Hepatic stellate cell (primary cell): ENCODE measurements at regions not wholly inside any gene's neighbourhood (a gene's known extent, or its start where the extent isn't known, plus 50 kb on each side); places are given as distances from the start of the nearest gene placed in this dataset.
A peak's percentile ranks its signal among the peaks of the same experiment; 100 is the strongest.

Source experiments
- DNase-seq: peaks from one replicate; pipeline ENCODE4 v3.0.0; 2011; ENCODE audit warnings: low spot score

DNA sequence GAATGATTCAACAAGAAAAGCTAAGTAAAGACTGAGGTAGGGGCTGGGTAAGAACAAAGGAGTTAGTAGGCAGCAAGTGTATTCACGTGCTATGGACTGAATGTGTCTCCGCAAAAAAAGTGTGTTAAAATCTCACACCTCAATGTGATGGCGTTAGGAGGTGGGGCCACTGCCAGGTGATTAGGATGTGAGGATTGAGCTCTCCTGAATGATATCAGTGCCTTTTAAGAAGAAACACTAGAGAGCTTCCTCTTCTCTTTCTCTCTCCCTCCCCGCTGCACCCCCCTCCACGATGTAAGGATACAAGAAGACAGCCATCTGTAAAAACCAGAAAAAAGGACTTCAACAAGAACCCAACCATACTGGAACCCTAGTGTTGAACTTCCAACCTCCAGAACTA is 396.1 kb upstream of the PLXNA2 start:
- DNase-seq: no peak

DNA sequence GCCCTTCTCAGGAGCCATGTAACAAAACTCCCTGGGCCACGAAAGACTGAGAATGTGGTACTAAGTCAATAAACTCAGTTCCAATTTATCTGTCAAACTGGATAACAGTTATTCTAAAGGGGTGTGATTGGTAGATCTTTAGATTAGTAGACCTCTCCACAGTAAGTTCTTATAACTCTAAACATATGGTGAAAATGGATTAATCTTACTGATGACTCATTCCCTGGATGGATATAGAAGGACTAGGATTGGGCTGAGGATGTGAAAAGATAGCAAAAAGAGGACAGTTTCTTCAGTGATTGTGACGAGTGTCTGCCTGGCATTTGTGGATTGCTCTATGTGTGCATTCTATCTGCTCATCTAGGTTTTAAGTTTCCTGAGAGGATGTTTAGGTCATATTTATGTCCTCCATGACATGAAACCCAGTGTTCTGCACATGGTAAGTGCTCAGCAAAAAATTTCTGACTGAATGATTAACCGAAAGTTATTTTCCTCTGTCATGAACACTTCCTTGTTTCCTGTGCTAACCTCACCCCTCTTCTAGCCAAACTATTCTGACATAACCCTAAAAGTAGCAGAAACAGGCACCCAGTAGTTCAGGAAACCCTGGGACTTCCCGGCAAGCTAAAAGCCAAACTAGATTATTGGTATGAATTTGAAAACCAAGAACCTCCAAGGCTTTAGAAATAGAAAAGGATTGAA is 397.5 kb upstream of the PLXNA2 start:
- no peak for DNase-seq

DNA sequence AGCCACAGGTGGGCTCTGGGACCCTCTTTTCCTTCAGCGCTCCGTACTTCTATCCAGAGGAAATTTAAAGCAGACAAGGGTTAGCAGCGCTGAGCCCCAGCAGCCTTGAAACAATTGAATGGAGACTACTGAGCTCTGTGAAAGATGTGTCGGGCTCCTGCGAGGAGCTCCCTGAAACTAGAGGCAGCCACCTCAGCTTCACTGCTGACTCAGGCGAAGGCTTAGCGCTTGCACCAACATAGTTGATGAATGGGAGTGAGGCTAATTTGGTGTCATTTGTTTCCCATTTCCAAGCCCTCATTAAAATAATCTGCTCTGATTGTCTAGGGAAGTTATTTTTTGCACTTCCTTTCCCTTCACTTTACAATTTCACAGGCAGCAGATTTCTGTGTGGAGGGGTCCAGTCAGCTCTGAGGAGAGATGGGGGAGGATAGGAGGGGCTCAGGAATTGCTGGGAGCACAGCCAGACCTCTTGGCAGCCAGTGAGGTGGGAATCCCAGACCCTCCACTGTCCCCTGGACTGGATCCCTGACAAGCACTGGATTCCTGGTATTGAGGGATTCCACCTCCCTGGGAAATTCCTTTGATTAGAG is 398.9 kb upstream of the PLXNA2 start:
- no peak for DNase-seq

DNA sequence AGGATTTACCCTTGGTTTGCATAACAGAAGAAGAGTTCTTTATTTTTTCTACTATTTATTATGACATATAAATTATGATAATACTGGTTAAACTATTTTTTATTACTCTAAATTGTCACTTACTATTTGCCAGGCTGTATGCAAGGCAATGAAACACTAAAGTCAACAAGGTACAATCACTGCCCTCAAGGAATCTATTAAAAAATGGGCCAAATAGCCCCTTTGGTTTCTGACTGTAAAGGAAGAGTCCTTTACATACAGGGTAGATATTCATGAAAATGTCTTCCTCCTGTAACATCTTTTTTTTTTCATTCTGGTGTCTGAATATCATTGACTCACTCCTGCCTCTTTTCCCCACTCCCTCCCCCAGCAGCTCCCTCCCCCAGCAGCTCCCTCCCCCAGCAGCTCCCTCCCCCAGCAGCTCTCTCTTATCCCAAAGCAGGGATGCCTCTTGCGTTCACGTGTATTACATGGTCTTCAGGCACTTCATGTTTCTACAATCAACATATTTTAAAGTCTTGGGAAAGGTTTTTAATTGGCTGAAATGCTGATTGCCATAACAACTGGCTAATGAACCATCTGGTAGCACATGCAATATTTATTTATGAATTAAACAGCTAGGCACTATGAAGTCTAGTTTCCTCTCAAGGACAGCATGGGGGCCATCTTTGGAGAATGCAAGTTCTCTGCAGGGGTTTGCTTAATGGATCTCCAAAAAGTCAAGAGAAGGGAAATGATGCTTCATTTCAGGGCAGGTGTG is 400.4 kb upstream of the PLXNA2 start:
- no peak for DNase-seq

DNA sequence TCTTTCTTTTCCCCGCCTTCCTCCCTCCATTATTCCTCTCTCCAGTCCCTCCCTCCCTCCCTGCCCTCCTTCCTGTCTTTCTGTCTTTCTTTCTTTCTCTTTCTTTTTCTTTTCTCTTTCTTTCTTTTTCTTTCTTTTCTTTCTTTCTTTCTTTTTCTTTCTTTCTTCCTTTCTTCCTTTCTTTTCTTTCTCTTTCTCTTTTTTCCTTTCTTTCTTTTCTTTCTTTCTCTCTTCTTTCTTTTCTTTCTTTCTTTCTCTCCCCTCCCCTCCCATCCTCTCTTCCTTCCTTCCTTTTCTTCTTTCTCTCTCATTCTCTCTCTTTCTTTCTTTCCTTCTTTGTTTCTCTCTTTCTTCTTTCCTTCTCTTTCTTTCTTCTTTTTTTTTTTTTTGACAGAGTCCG is 402.2 kb upstream of the PLXNA2 start:
- DNase-seq: no peak

DNA sequence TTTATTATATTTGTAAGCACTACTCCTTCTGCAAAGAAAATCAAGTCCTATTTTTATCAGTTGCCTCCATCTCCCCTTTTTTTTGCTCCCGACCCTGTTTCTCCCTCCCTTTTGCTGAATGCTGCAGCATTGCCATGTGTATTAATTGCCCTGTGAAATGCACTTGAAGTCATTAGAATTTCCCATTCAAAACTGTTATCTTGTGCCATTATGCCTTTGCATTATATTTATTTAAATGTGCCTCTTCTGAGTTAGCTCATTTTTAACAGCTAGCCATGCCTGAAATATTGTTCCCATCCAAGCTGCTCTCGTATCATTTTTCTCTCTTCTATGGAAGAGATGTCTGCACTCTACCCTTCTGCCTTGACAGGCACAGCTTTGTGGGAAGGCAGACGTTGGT is 404.0 kb upstream of the PLXNA2 start:
- DNase-seq: no peak

DNA sequence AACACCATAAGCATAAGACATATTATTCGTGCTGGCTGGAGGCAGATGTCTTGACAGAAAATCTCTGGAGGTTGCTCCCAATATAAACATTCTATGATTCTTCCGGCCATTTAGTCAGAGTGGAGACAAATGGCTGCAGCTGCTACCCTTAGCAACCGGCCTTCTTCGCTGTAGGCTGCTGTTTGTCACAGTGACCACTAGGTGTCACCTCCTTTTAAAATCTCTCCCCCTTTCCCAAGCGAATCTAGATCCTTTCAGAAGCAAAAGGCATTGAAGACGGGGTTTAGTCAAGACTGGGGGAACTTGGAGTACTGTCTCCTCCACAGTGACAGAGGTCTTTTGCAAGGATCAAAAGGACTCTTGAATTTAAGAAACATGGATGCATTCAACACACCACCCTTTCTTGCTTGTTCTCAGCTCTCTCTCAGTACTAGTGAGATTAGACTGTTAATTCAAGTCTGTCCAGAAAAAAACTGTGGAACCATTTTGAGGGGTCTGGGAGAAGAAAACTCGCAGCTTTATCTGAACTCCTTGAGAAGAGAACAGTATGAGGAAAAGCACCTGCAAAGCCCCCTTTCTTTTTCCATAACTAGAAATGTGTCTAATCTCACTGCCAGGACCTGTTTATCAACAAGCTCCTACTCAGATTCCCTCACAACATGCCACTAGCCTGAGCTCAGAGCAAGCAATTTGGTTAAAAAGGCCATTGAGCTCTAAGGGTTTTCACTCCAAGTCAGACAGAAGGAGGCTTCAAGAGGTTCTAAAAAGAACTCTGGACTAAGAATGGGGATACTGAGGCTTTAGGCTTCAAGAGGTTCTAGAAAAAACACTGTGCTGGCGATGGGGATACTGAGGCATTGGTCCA is 408.3 kb upstream of the PLXNA2 start:
- peak; percentile 38 for DNase-seq

DNA sequence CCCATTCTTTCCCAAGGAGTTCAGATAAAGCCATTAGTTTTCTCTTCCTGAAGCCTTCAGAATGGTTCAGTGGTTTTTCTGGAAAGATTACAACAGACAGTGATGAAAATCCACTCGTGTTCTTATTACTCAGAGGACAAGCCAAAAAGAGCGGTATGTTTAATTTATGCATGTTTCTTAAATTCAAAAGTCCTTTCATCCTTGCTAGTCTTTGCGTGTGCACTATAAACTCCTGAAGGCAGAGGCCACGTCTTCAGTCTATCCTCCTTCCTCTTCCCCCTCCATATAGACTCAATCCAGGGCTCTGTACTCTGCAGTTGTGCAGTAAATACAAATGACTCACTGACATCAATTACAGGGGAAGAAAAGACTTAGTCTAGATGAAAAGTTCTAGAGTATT is 409.2 kb upstream of the PLXNA2 start:
- DNase-seq: no peak

DNA sequence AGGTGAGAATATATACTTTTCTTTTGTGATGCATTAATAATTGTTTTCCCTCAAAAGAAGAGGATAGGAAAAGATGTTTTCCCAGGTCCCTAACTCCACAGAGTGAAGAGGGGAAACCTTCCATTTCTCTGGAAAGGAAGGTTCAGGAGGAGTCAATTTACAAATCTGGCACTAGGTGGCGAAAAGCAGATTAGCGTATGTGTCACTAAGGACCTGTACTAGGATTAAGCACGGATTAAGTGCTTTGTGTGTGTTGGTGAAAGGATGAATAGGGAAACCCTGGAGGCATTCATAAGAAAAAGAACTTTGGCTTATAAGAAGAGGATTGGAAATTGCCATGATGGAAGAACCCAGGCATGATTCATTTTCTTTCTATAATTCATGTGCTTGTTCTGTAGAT is 410.1 kb upstream of the PLXNA2 start:
- DNase-seq: no peak

DNA sequence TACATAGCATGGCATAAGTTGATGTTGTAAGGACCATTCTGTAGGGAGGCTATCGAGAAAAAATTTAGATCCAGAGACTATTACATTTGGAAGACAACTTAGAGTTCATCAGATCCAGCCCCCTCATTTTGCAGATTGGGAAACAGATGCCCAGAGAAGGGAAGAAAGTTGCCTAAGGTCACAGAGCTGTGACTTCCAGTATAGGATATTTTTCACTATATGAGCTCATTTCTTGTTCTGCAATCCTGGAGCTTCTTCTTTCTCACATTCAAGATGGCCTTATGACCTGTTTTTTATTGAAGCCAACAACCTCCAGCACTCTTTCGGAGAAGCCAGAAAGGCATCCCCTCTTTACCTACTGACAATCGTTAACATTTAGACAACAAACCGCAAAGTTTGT is 421.8 kb upstream of the PLXNA2 start:
- DNase-seq: no peak

DNA sequence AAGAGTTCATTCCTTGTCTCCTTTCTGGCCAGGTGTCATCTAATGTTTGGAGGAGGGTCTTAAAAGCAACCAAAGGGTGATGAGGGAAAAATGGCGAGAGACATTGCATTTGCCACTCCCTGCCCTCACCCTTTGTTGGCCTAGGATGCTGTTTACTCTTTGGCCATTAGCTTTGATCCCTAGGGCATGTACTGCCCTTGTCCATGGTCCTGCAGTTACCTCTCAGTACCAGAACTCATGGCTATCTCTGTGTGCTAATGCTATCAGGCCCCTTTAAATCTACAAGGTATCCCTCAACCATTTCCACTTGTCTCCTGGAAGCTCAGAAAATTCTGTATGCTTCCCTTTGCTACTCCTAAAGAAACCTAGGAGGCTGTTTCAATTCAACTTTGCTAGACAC is 424.8 kb upstream of the PLXNA2 start:
- DNase-seq: no peak

DNA sequence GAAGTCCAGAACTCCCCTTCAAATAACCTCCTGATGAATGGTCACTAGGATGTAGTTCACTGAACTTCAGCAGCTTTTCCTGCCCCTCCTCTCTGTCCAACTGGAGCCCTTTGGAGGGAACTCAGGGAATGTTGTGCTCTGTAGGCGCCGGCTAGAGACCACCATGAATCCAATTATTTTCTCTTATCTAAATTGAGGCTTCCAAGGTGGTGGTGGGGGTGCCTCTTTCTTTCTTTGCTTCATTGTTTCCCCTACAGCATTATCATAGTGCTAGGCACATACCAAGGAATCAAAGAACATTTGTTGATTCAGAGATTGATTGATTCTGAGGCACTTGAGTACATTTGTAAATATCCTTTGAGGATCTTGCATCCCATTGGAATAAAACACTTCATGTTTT is 426.6 kb upstream of the PLXNA2 start:
- DNase-seq: no peak

DNA sequence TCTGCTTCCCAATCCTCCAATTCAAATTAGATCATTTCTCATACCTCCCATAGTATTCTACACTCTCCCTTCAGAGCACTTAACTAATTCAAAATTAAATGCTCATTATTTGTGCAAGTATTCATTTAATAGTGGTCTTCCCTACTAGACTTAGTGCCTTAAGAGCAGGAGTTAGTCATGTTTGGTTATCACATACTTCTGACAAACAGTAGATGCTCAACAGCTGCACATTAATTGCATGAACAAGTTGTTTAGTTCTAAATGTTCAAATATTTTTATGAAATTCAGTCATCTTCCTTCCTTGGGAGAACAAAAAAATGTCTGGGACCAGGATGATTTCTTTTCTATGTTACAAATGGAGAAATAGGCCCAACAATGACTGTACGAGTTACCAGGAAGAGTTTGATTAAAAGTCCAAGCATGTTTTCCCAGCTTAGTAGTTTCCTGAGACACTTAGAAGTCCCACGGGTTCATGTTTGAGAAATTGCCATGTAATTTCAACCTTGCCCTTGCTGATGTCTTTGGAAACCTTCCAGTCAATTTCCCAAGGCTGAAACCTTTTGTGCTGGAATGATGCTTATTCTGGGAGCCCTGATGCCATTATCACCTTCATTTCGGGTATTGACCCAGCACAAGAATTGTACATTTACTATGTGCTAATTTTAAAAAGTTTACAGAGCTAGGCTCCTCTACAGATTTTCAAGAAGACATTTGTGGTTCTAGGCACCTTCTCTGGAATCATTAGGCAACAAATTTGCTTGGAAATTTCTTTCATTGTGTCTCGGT is 437.9 kb upstream of the PLXNA2 start:
- DNase-seq: no peak

DNA sequence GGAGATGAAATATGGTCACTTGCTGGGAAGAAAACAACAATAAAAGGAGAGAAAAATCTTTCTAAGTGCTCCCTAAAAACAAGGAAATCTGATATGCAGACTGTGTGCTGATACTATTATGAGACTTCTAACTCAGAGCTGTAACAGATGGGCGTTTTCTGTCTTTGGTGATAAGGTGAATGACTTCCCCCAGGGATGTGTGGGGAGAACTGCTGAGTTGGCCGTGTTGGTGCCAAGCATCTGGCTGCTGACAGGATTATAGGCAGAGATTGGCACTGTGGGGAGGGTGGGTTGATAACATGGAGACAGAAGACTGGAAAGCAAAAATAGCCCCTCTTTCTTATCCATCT is 438.5 kb upstream of the PLXNA2 start:
- no peak for DNase-seq

DNA sequence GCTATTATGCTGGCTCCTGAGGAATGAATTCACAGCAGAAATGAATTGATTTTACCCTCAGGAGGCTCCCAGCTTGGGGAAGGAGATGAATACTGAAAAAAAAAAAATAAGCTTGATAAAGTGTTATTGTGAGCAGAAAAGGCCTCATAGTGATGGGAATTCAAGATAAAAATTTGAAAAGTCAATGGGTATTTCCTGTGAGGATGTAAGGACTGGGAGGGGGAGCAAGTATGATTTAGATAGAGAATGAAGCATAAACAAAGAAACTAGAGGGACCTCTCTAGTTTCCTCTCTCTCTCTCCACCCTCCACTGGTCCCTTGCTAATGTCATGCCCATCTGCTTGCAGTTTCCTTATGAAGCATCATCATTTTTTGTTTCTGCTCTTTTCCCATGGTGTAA is 439.0 kb upstream of the PLXNA2 start:
- DNase-seq: no peak

DNA sequence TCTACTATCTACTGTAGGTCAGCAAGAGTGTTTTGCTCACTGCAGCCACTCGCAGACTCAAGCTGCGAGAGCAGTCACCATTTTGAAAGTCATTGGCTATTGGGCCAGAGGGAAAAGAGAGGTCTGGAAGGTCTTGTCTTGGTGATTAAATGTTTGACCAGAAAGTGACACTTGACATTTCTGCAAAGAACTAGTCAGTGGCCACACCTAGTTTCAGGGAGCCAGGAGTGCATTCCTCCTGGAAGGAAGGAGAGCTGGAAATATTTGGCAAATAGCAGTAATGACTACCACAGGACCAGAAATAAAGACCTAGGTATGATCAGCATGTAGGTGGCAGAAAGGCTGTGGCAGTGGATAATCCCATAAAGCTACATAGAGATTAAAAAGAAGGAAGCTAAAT is 440.0 kb upstream of the PLXNA2 start:
- DNase-seq: no peak

DNA sequence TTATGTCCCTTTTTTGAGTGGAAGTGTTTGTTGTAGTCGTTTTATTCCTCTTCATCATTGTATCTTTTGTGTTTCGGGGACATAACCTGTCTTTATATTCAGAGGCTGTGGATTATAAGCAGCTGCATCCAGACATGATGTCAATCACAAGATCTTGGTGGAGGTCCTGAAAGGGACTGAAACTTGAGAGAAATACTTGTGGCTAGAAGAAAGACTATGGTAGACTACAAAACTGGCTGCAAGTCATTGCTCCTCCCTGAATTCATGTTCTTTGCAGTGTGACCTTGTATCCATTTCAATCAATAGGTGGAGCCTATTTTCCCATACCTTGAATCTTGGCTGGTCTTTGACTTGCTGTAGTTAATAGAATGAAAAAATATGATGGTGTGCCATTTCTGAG is 442.4 kb upstream of the PLXNA2 start:
- no peak for DNase-seq

DNA sequence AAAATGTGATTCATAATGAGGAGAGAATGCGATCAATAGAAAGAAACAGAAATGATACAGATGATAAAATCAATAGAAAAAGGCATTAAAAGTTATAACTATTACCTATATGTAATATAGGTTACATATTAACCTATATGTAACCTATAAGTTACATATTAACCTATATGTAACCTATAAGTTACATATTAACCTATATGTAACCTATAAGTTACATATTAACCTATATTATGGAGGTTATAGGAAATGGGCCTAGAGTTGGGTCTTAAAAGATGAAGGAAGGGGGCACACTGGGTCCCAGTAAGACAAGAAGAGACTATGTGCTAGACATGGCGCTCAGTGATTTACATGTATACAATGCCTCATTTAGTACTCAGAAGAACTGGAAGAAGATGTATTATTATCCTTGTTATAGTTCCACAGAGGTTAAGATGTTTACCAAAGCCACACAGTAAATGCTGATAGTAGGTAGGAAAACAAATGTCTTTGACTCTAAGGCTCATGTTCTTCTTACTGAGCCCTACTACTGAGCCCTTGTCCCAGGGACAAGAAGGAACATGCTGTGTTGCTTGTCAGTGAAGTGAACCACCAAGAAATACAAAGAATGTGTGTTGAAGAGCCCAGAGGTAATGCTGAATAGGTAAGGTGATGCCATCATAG is 444.6 kb upstream of the PLXNA2 start:
- DNase-seq: no peak

DNA sequence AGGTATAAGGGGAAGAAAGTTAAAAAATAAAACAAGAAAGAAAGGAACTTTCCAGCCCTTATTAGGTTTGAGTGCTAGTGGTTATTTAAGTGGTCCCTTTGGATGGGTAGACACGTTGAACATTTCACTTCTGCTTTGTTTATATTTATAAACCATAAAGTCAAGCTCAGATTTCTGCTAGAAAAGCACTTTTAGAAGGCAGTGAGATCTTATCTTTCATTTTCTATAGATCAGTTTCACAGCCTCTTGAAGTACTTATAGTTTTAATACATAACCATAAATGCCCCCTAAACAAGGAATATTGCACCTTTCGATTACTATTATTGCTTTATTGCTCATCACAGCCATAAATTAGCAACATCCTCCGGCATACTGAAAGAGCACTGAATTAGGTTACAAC is 446.8 kb upstream of the PLXNA2 start:
- DNase-seq: no peak

DNA sequence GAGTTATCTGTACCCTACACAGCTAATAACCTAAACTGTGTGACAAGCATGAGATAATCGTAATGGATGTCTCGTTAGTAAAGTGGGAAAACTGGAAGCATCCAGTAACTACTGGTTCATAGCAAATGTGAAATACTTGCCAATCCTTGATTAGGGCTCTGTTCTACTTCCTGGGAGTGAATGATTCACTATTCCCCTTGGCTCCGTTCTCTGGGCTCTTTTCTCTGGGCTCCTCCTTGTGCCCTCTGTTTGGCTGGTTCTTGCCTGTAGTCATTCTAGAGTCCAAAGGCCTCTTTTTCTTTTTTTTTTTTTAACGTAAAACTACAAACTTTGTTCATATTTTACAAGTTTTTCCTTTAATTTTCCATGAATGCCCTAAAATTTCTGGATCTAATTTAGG is 465.8 kb upstream of the PLXNA2 start:
- DNase-seq: no peak

DNA sequence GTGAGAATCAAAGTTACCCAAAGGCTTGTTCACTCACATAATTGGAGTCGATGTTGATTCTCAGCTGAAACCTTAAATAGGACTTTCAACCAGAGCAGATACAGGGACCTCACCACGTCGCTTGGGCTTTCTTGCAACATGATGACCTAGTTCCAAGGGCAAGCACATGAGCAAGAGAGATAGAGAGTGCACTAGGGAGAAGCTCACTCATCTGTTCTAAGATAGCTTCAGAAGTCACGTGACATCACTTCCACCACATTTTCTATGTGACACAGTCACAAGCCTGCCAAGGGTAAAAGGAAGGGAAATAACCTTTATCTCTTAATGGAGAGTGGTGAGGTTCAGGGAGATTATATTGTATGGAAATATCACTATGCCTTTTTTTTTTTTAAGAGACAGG is 470.1 kb upstream of the PLXNA2 start:
- DNase-seq: no peak
